Activated CD4-positive, alpha-beta T cell treated with anti-CD3 and anti-CD28 coated beads for 36 hours (primary cell): ENCODE measurements at regions not wholly inside any gene's neighbourhood (a gene's known extent, or its start where the extent isn't known, plus 50 kb on each side); places are given as distances from the start of the nearest gene placed in this dataset.

Experiments
- ATAC-seq: fragments of 200-7000 bp; cut with Tn5 transposase; one replicate; pipeline ENCODE4 v1.10.0; 2021; ENCODE audit warnings: mild to moderate bottlenecking, moderate library complexity
- CTCF ChIA-PET: fragments of 350-600 bp; sonication (Branson Sonifier 250); formaldehyde crosslinking; loops from one replicate; lab custom pipeline; 2021; ENCODE audit warnings: antibody characterized with exemption; lab: Charles Lee
- POLR2A ChIA-PET: fragments of 350-600 bp; sonication (Branson Sonifier 250); formaldehyde crosslinking; loops from one replicate; lab custom pipeline; 2021; ENCODE audit warnings: antibody characterized with exemption, inconsistent platforms; lab: Charles Lee
- DNase-seq: peaks from one replicate; pipeline ENCODE4 v3.0.0-alpha.2; 2020
- H3K27ac Mint-ChIP-seq: one replicate; pipeline ENCODE4 v1.8.0; 2021; ENCODE audit warnings: mixed read lengths
- H3K27me3 Mint-ChIP-seq: one replicate; pipeline ENCODE4 v1.8.0; 2021; ENCODE audit warnings: mixed read lengths
- H3K36me3 Mint-ChIP-seq: one replicate; pipeline ENCODE4 v1.8.0; 2021; ENCODE audit warnings: low read depth, mixed read lengths
- H3K4me1 Mint-ChIP-seq: one replicate; pipeline ENCODE4 v1.8.0; 2021; ENCODE audit warnings: mixed read lengths
- H3K4me3 Mint-ChIP-seq: one replicate; pipeline ENCODE4 v1.8.0; 2021; ENCODE audit warnings: mild to moderate bottlenecking, moderate library complexity, mixed read lengths
- H3K9me3 Mint-ChIP-seq: one replicate; pipeline ENCODE4 v1.8.0; 2021; ENCODE audit warnings: low read depth, mixed read lengths
- intact Hi-C, 2 experiments: fragments of 100-400 bp; cut with DNase I in 1 of 2; cut with micrococcal nuclease in 1 of 2; formaldehyde crosslinking; loops; one replicate each; pipeline versions ENCODE4 v1.14.2 to v1.15.1; 2022 to 2024; cut with DNase I, micrococcal nuclease

DNA sequence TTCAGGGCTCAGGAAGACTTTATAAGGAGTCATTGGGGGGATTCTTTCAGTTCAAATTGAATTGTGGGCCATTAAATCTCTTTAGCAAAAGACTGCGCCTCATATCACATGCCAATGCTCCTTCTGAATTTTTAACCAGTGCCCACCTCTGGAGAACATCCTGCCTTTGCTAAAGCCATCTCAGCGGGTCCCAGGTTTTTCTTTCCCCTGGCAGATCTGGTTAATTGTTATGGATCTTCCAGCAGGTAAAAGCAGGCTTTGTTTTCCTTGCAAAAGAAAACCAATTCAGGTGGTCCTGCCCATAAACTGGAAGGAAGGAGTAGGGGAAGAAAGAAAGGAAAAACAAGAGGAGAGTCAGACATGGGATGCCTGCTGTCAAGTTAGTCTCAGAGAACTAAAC, 298.2 kb downstream of the LRFN2 start:
- no peak for DNase-seq
- H3K27me3 Mint-ChIP-seq, result peaks cover 21% of the 10 kb centered on the region
- no peak overlapping the region for H3K27ac Mint-ChIP-seq
- no peak for ATAC-seq
- H3K4me1 Mint-ChIP-seq, result no peaks in the 10 kb centered on the region
- H3K36me3 Mint-ChIP-seq, result no peaks in the 10 kb centered on the region
- ChIA-PET CTCF (no interaction called here), POLR2A (no interaction called here)
- H3K4me3 Mint-ChIP-seq, result no peak overlapping the region
- no peaks in the 10 kb centered on the region for H3K9me3 Mint-ChIP-seq
- intact Hi-C loops, result no loop called here

DNA sequence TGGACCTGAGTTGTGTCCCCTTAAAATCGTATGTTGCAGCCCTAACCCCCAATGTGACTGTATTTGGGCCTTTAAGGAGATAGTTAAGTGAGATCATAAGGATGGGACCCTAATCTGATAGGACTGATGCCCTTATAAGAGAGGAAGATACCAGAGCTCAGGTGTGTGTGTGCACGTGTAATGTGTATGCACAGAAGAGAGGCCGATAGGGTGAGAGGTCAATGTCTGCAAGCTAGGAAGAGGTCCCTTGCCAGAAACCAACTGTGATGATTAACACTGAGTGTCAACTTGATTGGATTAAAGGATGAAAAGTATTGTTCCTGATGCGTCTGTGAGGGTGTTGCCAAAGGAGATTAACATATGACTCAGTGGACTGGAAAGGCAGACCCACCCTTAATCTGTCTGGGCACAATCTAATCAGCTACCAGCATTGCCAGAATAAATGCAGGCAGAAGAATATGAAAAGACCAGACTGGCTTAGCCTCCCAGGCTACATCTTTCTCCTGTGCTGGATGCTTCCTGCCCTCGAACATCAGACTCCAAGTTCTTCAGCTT, 299.8 kb downstream of the LRFN2 start:
- intact Hi-C loops, result no loop called here
- DNase-seq, result no peak
- no peak for ATAC-seq
- CTCF ChIA-PET, result interaction anchor here (1.2 kb wide), 1 partner anchor 473 kb away, joined by 3 read pairs; no protein-coding TSS in a partner anchor
- Mint-ChIP-seq H3K4me1 (no peaks in the 10 kb centered on the region), H3K27ac (no peak overlapping the region), H3K4me3 (no peak overlapping the region), H3K27me3 (peaks cover 18% of the 10 kb centered on the region), H3K9me3 (no peaks in the 10 kb centered on the region), H3K36me3 (no peaks in the 10 kb centered on the region)
- POLR2A ChIA-PET, result no interaction called here

DNA sequence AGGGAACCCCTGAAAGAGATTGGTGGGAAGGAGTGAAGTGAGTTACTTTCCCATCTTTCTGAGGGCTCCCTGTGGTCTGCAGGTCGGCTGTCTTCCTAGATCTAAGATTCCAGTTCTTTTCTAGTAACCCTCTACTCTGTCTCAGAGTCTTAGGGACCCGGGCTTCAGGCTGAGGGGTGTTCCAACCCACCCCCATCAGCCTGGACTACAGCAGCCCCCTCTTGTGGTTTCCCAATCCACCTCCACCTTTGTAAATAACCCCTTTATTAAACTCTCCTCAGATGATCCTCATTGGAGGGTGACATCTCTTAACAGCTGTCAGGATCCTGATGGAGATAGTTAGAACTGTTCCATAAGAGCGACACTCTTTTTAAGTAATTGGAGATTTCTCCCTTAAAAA, 300.4 kb downstream of the LRFN2 start:
- DNase-seq (no peak), ATAC-seq (no peak)
- Mint-ChIP-seq H3K27me3 (peaks cover 18% of the 10 kb centered on the region), H3K27ac (no peak overlapping the region), H3K9me3 (no peaks in the 10 kb centered on the region), H3K36me3 (no peaks in the 10 kb centered on the region), H3K4me3 (no peak overlapping the region), H3K4me1 (no peaks in the 10 kb centered on the region)
- ChIA-PET CTCF (interaction anchor here (1.3 kb wide), 1 partner anchor 16 kb away, joined by 4 read pairs; no protein-coding TSS in a partner anchor), POLR2A (no interaction called here)
- intact Hi-C loops, result no loop called here

DNA sequence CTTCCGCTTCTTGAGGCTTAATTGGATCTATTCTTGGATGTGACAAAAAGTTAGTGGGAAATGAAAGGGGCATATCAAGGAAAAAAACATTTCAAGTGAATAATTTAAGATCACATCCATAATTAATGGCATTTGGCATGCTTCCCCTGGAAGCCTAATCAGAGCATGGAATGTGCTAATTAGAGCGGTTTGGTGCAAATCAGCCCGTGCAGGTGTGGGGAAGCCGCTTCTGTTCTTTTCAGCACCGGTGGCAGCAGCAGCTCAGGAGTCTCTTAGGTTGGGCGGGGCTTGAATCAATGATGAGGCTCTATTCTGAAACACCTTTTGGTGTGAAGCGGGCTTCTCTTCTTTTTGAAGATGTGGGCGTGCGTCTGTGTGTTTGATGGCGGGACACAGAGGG, 301.2 kb downstream of the LRFN2 start:
- Mint-ChIP-seq H3K36me3 (no peaks in the 10 kb centered on the region), H3K27ac (no peak overlapping the region), H3K4me3 (no peak overlapping the region), H3K9me3 (no peaks in the 10 kb centered on the region), H3K27me3 (peaks cover 16% of the 10 kb centered on the region), H3K4me1 (no peaks in the 10 kb centered on the region)
- intact Hi-C loops, result no loop called here
- ChIA-PET POLR2A (no interaction called here), CTCF (interaction anchor here (1.3 kb wide), 1 partner anchor 17 kb away, joined by 4 read pairs; no protein-coding TSS in a partner anchor)
- DNase-seq (no peak), ATAC-seq (no peak)

DNA sequence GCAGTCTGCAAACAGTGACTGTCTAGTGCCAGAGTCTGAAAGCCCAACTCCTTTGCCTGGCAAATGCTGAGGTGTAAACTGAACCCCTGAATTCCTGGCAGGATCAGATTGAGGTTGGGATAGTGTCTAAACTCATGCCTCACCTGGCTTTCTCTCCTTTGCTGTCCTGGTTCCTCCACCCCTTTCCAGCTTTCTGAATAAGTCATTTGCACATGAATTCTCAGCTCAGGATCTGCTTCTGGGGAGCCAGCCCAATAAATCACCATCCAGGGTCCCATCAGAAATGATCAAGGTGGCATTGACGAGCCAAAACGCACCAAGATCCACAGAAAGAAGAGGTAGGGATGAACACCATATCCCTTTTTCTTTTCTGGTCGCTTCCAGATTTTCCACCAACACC, 301.6 kb downstream of the LRFN2 start:
- ChIA-PET CTCF (interaction anchor here (1.3 kb wide), 1 partner anchor 17 kb away, joined by 4 read pairs; no protein-coding TSS in a partner anchor), POLR2A (no interaction called here)
- Mint-ChIP-seq H3K4me3 (no peak overlapping the region), H3K27ac (no peak overlapping the region), H3K4me1 (no peaks in the 10 kb centered on the region), H3K27me3 (peaks cover 15% of the 10 kb centered on the region), H3K9me3 (no peaks in the 10 kb centered on the region), H3K36me3 (no peaks in the 10 kb centered on the region)
- intact Hi-C loops, result no loop called here
- no peak for DNase-seq
- no peak for ATAC-seq

DNA sequence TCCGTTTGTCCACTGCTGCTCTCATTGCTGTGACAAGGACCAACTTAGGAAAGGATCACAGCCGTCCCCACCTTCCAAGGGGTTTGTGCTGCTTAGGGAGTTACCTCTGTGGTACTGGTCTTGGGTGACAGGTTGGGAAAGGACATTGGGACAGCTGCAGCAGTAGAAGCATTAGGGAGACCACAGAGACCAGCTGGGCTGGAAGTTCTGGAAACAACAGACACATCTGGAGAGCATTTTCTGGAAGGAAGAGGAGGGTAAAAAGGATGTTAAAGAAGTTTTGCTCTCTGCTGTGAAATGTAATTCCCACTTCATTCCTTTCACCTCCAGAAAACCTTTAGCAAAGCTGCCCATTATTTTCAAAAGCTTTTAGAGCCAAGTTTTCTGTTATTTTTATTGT, 304.2 kb downstream of the LRFN2 start:
- no peak overlapping the region for H3K27ac Mint-ChIP-seq
- H3K4me1 Mint-ChIP-seq, result no peaks in the 10 kb centered on the region
- POLR2A ChIA-PET, result no interaction called here
- CTCF ChIA-PET, result no interaction called here
- no peaks in the 10 kb centered on the region for H3K36me3 Mint-ChIP-seq
- ATAC-seq, result no peak
- no peak overlapping the region for H3K4me3 Mint-ChIP-seq
- intact Hi-C loops, result no loop called here
- no peaks in the 10 kb centered on the region for H3K9me3 Mint-ChIP-seq
- peaks cover 12% of the 10 kb centered on the region for H3K27me3 Mint-ChIP-seq
- no peak for DNase-seq

DNA sequence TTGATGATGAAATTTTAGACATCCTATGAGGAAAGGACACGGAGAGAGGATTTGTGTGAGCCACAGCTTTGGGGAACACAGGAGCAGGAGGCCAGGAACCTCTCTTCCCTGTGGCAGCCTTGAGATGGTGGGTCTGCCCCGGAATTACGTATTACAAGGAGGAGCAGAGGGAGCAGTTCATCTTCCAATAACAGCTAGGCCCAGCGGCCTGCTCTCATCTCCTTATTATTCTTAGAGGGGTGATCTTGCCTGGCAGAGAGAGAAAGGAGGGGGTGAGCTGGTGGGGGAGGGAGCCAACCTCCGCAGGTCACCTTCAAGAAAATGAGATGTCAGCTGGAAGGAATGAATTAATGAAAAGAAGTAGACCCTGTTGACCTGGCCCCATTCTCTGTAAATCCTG, 305.8 kb downstream of the LRFN2 start:
- H3K36me3 Mint-ChIP-seq, result no peaks in the 10 kb centered on the region
- H3K4me1 Mint-ChIP-seq, result no peaks in the 10 kb centered on the region
- H3K27ac Mint-ChIP-seq, result no peak overlapping the region
- intact Hi-C loops, result no loop called here
- H3K4me3 Mint-ChIP-seq, result no peak overlapping the region
- peaks cover 12% of the 10 kb centered on the region for H3K27me3 Mint-ChIP-seq
- H3K9me3 Mint-ChIP-seq, result no peaks in the 10 kb centered on the region
- no peak for ATAC-seq
- ChIA-PET POLR2A (no interaction called here), CTCF (interaction anchor here (0.6 to 0.7 kb wide), 3 partner anchors 24 to 301 kb away, joined by 3 to 4 read pairs (median 3); no protein-coding TSS in a partner anchor)
- no peak for DNase-seq

DNA sequence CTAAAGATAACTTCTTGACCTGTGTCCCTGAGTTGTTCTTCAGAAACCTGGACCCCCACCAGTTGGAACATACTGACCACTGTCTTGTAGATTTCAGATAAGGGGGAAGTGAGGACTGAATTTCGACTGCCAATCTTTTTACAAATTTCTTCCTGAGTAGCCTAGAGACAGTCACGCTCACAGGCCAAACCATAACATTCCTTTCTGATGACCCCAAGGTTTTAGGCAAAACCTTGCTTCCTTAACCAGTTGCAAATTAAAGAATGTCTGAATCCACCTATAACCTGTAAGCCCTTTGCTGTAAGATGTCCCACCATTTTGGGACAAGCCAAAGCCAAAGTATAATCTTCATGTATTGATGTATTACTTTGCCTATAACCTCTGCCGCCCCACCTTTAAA, 306.9 kb downstream of the LRFN2 start:
- H3K27ac Mint-ChIP-seq, result no peak overlapping the region
- ChIA-PET CTCF (no interaction called here), POLR2A (no interaction called here)
- H3K36me3 Mint-ChIP-seq, result no peaks in the 10 kb centered on the region
- no peak overlapping the region for H3K4me3 Mint-ChIP-seq
- no peak for DNase-seq
- no peak for ATAC-seq
- H3K4me1 Mint-ChIP-seq, result no peaks in the 10 kb centered on the region
- H3K9me3 Mint-ChIP-seq, result no peaks in the 10 kb centered on the region
- peaks cover 9% of the 10 kb centered on the region for H3K27me3 Mint-ChIP-seq
- intact Hi-C loops, result no loop called here

DNA sequence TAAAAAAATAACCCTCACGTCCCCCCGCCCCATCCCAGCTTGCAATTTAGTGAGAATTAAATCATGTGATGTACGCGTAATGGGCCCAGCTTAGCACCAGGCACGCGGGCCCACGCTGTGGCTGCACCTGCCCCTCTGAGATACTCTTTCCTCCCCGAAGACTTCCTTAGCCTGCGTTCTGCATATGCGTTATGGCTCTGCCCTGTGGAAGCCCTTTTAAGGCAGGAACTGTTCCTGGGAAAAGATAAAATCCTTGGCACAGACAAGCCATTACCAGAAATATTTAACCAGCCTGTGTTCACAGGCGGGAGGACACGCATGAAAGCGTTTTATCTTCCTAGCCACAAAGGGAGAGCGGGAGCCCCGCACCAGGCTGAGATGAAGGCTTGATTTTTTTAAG, 311.0 kb downstream of the LRFN2 start:
- POLR2A ChIA-PET, result no interaction called here
- Mint-ChIP-seq H3K4me3 (no peak overlapping the region), H3K36me3 (no peaks in the 10 kb centered on the region), H3K27ac (no peak overlapping the region), H3K4me1 (no peaks in the 10 kb centered on the region), H3K9me3 (no peaks in the 10 kb centered on the region), H3K27me3 (peaks cover 2% of the 10 kb centered on the region)
- no peak for DNase-seq
- CTCF ChIA-PET, result no interaction called here
- intact Hi-C loops, result no loop called here
- ATAC-seq, result no peak

DNA sequence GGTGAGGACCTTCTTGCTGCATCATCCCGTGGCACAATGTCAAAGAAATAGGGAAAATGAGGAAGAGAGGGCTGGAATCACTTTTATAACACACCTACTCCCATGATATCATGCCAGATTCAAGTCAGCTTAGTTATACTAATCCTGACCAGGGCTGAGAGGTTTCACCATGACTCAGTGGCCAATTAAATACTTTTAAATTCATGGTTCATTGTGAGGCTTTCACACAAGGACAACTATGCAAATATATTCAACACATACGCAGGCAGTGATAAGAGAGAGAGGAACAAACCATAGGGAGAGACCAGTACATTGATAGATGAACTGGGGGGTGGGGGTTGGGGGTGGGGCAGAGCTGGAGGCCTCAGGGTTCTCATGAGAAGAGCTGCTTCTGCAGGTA, 313.1 kb downstream of the LRFN2 start:
- Mint-ChIP-seq H3K9me3 (no peaks in the 10 kb centered on the region), H3K36me3 (no peaks in the 10 kb centered on the region), H3K27me3 (peaks cover 2% of the 10 kb centered on the region), H3K4me1 (no peaks in the 10 kb centered on the region), H3K27ac (no peak overlapping the region), H3K4me3 (no peak overlapping the region)
- intact Hi-C loops, result no loop called here
- CTCF ChIA-PET, result no interaction called here
- ATAC-seq (no peak), DNase-seq (no peak)
- POLR2A ChIA-PET, result no interaction called here

DNA sequence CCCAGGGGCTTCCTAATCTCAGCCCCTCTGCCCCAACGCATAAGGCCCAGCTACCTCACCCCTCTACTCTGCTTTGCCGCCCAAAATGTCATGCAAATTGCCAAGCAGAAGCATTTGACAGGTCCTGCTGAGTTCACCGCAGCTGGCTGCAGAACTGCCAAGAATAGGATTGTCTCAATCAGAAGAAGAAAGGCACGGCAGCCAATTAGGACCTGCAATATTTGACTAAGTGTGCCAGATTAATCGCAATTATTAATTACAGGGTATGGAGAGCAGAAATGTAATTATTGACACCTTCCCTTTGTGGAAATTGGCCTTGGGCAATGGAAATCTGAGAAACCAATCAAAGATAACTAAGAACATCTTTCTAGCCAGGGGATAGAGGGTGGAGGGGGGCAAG, 318.6 kb downstream of the LRFN2 start:
- ATAC-seq (no peak), DNase-seq (no peak)
- Mint-ChIP-seq H3K36me3 (no peaks in the 10 kb centered on the region), H3K27me3 (peaks cover 2% of the 10 kb centered on the region), H3K27ac (no peak overlapping the region), H3K9me3 (no peaks in the 10 kb centered on the region), H3K4me3 (no peak overlapping the region), H3K4me1 (no peaks in the 10 kb centered on the region)
- ChIA-PET POLR2A (no interaction called here), CTCF (no interaction called here)
- intact Hi-C loops, result no loop called here

DNA sequence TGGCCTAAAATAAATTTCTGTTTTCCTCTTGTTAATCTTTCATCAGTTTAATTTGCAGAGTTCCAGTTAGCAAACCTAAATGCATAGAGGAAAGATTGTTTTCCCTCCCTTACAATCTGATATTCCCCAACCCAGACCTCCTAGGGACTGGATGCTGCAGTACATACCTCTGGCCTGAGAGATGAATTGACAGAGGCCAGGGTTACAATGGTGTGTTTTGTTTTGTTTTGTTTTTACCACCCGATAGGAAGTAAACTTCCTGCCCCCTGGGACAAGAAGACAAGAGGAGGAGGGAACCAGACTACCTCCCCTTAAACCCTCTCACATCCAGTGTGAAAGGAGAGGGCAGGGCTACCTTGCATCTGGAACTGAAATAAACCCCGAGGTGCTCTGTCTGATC, 319.0 kb downstream of the LRFN2 start:
- CTCF ChIA-PET, result no interaction called here
- DNase-seq (no peak), ATAC-seq (no peak)
- Mint-ChIP-seq H3K27ac (no peak overlapping the region), H3K27me3 (peaks cover 2% of the 10 kb centered on the region), H3K9me3 (no peaks in the 10 kb centered on the region), H3K4me1 (no peaks in the 10 kb centered on the region), H3K4me3 (no peak overlapping the region), H3K36me3 (no peaks in the 10 kb centered on the region)
- POLR2A ChIA-PET, result no interaction called here
- intact Hi-C loops, result no loop called here
